MCF 10A (cell line): ENCODE measurements at regions not wholly inside any gene's neighbourhood (a gene's known extent, or its start where the extent isn't known, plus 50 kb on each side); places are given as distances from the start of the nearest gene placed in this dataset.

ENCODE experiments used
- BruUV-seq: library from RNA; stranded (reverse); fragments of 400-500 nt; replicated peaks from 2 replicates; lab custom pipeline; 2021; lab: Mats Ljungman, UMichigan
- CTCF ChIA-PET: fragments of 300-600 bp; sonication (Branson Sonifier 250); formaldehyde crosslinking; extraction: SDS; loops from one replicate; lab custom pipeline; 2021; ENCODE audit warnings: antibody characterized with exemption, inconsistent platforms; lab: Yijun Ruan, JAX
- POLR2A ChIA-PET: fragments of 300-600, 350-650 bp; sonication (Branson Sonifier 250); formaldehyde crosslinking; extraction: SDS; loops from one replicate; lab custom pipeline; 2020; ENCODE audit warnings: antibody characterized with exemption, inconsistent platforms; lab: Yijun Ruan, JAX
- DNase-seq: peaks from one replicate; pipeline ENCODE4 v3.0.0-alpha.2; 2018; ENCODE audit not compliant: unreplicated experiment
- H3K27ac Mint-ChIP-seq: one replicate; pipeline ENCODE4 v1.8.0; 2022; ENCODE audit warnings: mild to moderate bottlenecking, low read depth, mixed read lengths; ENCODE audit not compliant: unreplicated experiment
- H3K27me3 Mint-ChIP-seq: one replicate; pipeline ENCODE4 v1.8.0; 2022; ENCODE audit warnings: mixed read lengths; ENCODE audit not compliant: insufficient read depth, unreplicated experiment
- H3K36me3 Mint-ChIP-seq: one replicate; pipeline ENCODE4 v1.8.0; 2022; ENCODE audit warnings: mild to moderate bottlenecking, moderate library complexity, mixed read lengths; ENCODE audit not compliant: insufficient read depth, unreplicated experiment
- H3K4me1 Mint-ChIP-seq: one replicate; pipeline ENCODE4 v1.8.0; 2022; ENCODE audit warnings: mixed read lengths; ENCODE audit not compliant: insufficient read depth, unreplicated experiment
- H3K4me3 Mint-ChIP-seq: one replicate; pipeline ENCODE4 v1.8.0; 2022; ENCODE audit warnings: mild to moderate bottlenecking, moderate library complexity, mixed read lengths; ENCODE audit not compliant: unreplicated experiment
- H3K9me3 Mint-ChIP-seq: one replicate; pipeline ENCODE4 v1.8.0; 2022; ENCODE audit warnings: mixed read lengths; ENCODE audit not compliant: unreplicated experiment
- CTCF ChIP-seq: fragments of 200-600 bp; IDR thresholded peaks from one replicate; pipeline ENCODE4 v1.8.0; 2022; ENCODE audit warnings: antibody characterized with exemption, mild to moderate bottlenecking; ENCODE audit not compliant: unreplicated experiment
- intact Hi-C: fragments of 100-400 bp; cut with micrococcal nuclease; formaldehyde crosslinking; loops from 2 replicates; pipeline ENCODE4 v1.14.1; 2022

- CTCF ChIA-PET: no interaction called here
- no peaks in the 10 kb centered on the region for H3K27me3 Mint-ChIP-seq
Observed at GRCh38 chr18:45349019-45349418, 266.3 kb upstream of the SLC14A2 start.

GRCh38 chr18:45349467-45349866 lies 265.8 kb upstream of the SLC14A2 start:
- ChIA-PET CTCF (no interaction called here), POLR2A (no interaction called here)
- intact Hi-C loops: no loop called here
- Mint-ChIP-seq H3K27me3 (no peaks in the 10 kb centered on the region), H3K4me3 (no peak overlapping the region), H3K4me1 (peaks cover 10% of the 10 kb centered on the region), H3K36me3 (no peaks in the 10 kb centered on the region), H3K27ac (no peak overlapping the region), H3K9me3 (no peaks in the 10 kb centered on the region)
- DNase-seq: no peak
- no peak for TF ChIP-seq CTCF
- BruUV-seq: no TSS peak

More at GRCh38 chr18:45349019-45349418, 266.3 kb upstream of the SLC14A2 start:
- TF ChIP-seq CTCF: no peak
- no peak overlapping the region for H3K27ac Mint-ChIP-seq
- no peaks in the 10 kb centered on the region for H3K9me3 Mint-ChIP-seq
- H3K36me3 Mint-ChIP-seq: no peaks in the 10 kb centered on the region
- no peak for DNase-seq
- intact Hi-C loops: no loop called here
- H3K4me3 Mint-ChIP-seq: no peak overlapping the region
- POLR2A ChIA-PET: interaction anchor here (0.6 kb wide), 1 partner anchor 1698 kb away, joined by 3 read pairs; no protein-coding TSS in a partner anchor
- H3K4me1 Mint-ChIP-seq: peaks cover 10% of the 10 kb centered on the region
- BruUV-seq: no TSS peak

- Mint-ChIP-seq H3K4me1 (peaks cover 10% of the 10 kb centered on the region), H3K9me3 (no peaks in the 10 kb centered on the region), H3K27ac (no peak overlapping the region), H3K27me3 (no peaks in the 10 kb centered on the region), H3K4me3 (no peak overlapping the region), H3K36me3 (no peaks in the 10 kb centered on the region)
- ChIA-PET CTCF (no interaction called here), POLR2A (no interaction called here)
- BruUV-seq: no TSS peak
- no peak for TF ChIP-seq CTCF
- intact Hi-C loops: no loop called here
- DNase-seq: no peak
Observed at GRCh38 chr18:45350404-45351156, 264.7 kb upstream of the SLC14A2 start.

GRCh38 chr18:45352874-45353273 lies 262.4 kb upstream of the SLC14A2 start:
- no peak for DNase-seq
- no peaks in the 10 kb centered on the region for H3K36me3 Mint-ChIP-seq
- CTCF ChIA-PET: interaction anchor here (0.7 kb wide), 2 partner anchors 24 to 25 kb away, joined by 3 read pairs; no protein-coding TSS in a partner anchor
- intact Hi-C loops: loop anchor here (1.0 kb wide), 1 partner anchor 29 kb away; no protein-coding TSS in a partner anchor
- POLR2A ChIA-PET: no interaction called here
- peaks cover 18% of the 10 kb centered on the region for H3K4me1 Mint-ChIP-seq
- no peak for TF ChIP-seq CTCF
- H3K27ac Mint-ChIP-seq: no peak overlapping the region
- H3K9me3 Mint-ChIP-seq: no peaks in the 10 kb centered on the region
- H3K27me3 Mint-ChIP-seq: no peaks in the 10 kb centered on the region
- H3K4me3 Mint-ChIP-seq: no peak overlapping the region
- no TSS peak for BruUV-seq
